ENCODE measurements at regions not wholly inside any gene's neighbourhood (a gene's known extent, or its start where the extent isn't known, plus 50 kb on each side); places are given as distances from the start of the nearest gene placed in this dataset.

- no peak for TF ChIP-seq CTCF (IDR thresholded peaks at IDR 0.05; ENCODE audit: low read depth, low read length, poor library complexity, severe bottlenecking)
- no peak for TF ChIP-seq EZH2phosphoT487 (IDR thresholded peaks at IDR 0.05; ENCODE audit: borderline replicate concordance, low read length)
These were observed 474.4 kb upstream of the CDH2 start for GRCh38 chr18:28651298-28651697.

All from DOHH2 (cell line).